Pancreas (tissue), 10 donors: ENCODE measurements at regions not wholly inside any gene's neighbourhood (a gene's known extent, or its start where the extent isn't known, plus 50 kb on each side); places are given as distances from the start of the nearest gene placed in this dataset.

Experiments used
- ATAC-seq, 4 donors: fragments of 200-7000 bp; cut with Tn5 transposase; one replicate each; pipeline versions ENCODE4 v1.8.0 to v1.9.1; 2020; ENCODE audit warnings: mild to moderate bottlenecking in 4 of 4, moderate library complexity in 4 of 4
- DNase-seq, 6 donors: peaks; one replicate each; pipeline ENCODE4 v3.0.0-alpha.2; 2020
- FAIRE-seq: peaks from 2 replicates; lab custom pipeline; 2012; peaks lifted over from hg19 to GRCh38; lab: Jason Lieb, UNC
- H3K27ac ChIP-seq, 4 donors: fragments of 200-600 bp; sonication (generic); 1 replicate in 3 of 4; 2 replicates in 1 of 4; pipeline versions ENCODE4 v1.5.0 to v1.8.0; 2020
- H3K27me3 ChIP-seq, 4 donors: fragments of 200-600 bp; one replicate each; pipeline ENCODE4 v1.8.0; 2021
- H3K36me3 ChIP-seq, 3 donors: fragments of 200-600 bp; sonication (generic) in 1 of 3; one replicate each; pipeline versions ENCODE4 v1.5.0 to v1.8.0; 2020 to 2021
- H3K4me1 ChIP-seq, 3 donors: fragments of 200-600 bp; one replicate each; pipeline ENCODE4 v1.8.0; 2021
- H3K4me3 ChIP-seq, 4 donors: fragments of 200-600 bp; sonication (generic) in 2 of 4; one replicate each; pipeline versions ENCODE4 v1.5.0 to v1.8.0; 2020 to 2021
- H3K9me3 ChIP-seq, 4 donors: fragments of 200-600 bp; one replicate each; pipeline ENCODE4 v1.8.0; 2021
- WGBS, 2 donors: extraction: QIAGEN DNeasy Blood & Tissue Kit; methylation state at CpG; one replicate each; pipeline ENCODE4 v1.1.7; 2013; 5-methylcytosine and 5-hydroxymethylcytosine counted together
- intact Hi-C, 3 donors: fragments of 100-400 bp; cut with DNase I; formaldehyde crosslinking; loops; one replicate each; pipeline versions ENCODE4 v1.11.1 to v1.14.2; 2022
- TF ChIP-seq, protein P1 (sequence below), 4 donors: fragments of 200-600 bp; sonication (generic) in 3 of 4; IDR thresholded peaks; one replicate each; pipeline versions ENCODE4 v1.5.0 to v1.8.0; 2021; ENCODE audit warnings: antibody characterized with exemption in 4 of 4
- donor health status: healthy with polysubstance abuse.
- donor health status: DM: no; HTN: no; CAD: no; lungs with moderate emphysema.
- donor health status: DM: no; HTN: no; CAD: no.
- donor health status: control.
- donor health status: control.
- donor health status: Bipolar disorder and iron deficiency.
- donor health status: DM: yes; HTN: yes; CAD: no.
- donor health status: DM: no; HTN: no; CAD: no.
- donor health status: DM: no; HTN: no; CAD: no.
- donor health status: DM: yes; HTN: yes; CAD: no.

DNA sequence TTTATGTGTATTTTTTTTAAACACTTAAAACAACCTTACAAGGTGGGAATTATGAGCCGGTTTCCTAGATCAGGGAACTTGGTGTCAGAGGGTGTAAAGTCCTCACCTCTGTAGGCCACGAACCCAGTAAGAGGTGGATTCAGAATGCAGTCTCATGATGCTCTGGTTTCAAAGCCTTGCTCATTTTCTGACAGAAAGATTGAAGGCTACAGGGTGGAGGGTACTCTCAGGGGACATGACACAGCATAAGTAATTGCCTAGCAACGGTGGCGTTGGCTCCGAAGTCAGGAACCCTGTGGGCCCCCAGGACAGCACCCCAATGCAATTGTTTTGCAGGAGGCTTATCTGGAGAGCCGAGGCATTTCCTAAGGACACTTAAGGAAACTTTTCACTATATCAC is 794.7 kb downstream of the EFNB2 start:
- Histone ChIP-seq H3K27ac (no peak overlapping the region), H3K9me3 (no peaks in the 10 kb centered on the region), H3K4me1 (no peaks in the 10 kb centered on the region), H3K36me3 (no peaks in the 10 kb centered on the region), H3K4me3 (no peak overlapping the region), H3K27me3 (no peaks in the 10 kb centered on the region)
- intact Hi-C loops, result no loop called here
- DNase-seq (no peak), FAIRE-seq (no peak), ATAC-seq (no peak)
- TF ChIP-seq, protein P1, sequence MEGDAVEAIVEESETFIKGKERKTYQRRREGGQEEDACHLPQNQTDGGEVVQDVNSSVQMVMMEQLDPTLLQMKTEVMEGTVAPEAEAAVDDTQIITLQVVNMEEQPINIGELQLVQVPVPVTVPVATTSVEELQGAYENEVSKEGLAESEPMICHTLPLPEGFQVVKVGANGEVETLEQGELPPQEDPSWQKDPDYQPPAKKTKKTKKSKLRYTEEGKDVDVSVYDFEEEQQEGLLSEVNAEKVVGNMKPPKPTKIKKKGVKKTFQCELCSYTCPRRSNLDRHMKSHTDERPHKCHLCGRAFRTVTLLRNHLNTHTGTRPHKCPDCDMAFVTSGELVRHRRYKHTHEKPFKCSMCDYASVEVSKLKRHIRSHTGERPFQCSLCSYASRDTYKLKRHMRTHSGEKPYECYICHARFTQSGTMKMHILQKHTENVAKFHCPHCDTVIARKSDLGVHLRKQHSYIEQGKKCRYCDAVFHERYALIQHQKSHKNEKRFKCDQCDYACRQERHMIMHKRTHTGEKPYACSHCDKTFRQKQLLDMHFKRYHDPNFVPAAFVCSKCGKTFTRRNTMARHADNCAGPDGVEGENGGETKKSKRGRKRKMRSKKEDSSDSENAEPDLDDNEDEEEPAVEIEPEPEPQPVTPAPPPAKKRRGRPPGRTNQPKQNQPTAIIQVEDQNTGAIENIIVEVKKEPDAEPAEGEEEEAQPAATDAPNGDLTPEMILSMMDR (IDR thresholded peaks at IDR 0.05), result no peak
- WGBS, 2 donors, result 39 to 44% methylated on average over 6 of the region's 6 CpGs

DNA sequence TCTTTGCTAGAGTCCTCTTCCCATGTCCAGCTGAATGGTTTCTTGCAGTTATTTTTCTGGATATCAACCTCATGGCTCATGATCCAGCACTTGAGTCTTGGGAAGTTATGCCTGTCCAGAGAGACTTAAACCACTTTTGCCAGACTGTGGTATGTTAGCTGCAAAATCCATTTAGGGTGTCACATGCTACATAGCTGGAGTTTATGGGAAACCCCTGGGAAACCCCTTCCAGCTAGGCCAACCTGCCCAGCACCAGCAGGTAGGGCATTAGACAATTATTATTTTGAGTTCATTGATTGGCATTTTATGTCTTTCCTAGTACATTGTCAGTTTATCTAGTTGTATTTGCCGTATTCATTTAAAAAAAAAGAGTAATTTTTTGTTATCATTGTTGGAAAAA is 797.8 kb downstream of the EFNB2 start:
- 72 to 79% methylated on average over 1 of the region's 1 CpG for WGBS, 2 donors
- H3K27me3 ChIP-seq, result no peaks in the 10 kb centered on the region
- H3K4me1 ChIP-seq, result no peaks in the 10 kb centered on the region
- intact Hi-C loops, result no loop called here
- TF ChIP-seq, protein P1 (IDR thresholded peaks at IDR 0.05), result no peak
- no peak overlapping the region for H3K4me3 ChIP-seq
- H3K27ac ChIP-seq, result no peak overlapping the region
- H3K36me3 ChIP-seq, result no peaks in the 10 kb centered on the region
- DNase-seq, result no peak
- ATAC-seq, result no peak
- H3K9me3 ChIP-seq, result no peaks in the 10 kb centered on the region
- no peak for FAIRE-seq

DNA sequence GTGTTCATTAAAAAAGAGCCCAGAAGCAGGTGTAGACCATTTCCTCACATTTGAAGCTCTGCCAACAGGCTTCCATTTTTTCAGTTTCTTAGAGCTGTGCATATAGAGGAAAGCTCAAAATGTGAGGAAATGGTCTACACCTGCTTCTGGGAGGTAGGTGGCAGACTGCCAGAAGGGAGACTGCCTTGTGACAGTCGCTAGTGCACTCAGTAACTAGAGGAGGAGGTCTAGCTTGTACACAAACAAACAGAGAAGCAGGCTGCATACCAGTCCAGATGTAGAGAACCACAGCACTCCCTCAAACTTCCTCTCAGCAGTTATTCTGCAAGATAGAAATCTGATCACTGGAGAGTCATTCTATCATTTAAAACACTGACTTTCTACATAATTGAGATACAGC is 800.2 kb downstream of the EFNB2 start:
- ATAC-seq (no peak), FAIRE-seq (no peak)
- 50 to 51% methylated on average over 1 of the region's 1 CpG for WGBS, 2 donors

DNA sequence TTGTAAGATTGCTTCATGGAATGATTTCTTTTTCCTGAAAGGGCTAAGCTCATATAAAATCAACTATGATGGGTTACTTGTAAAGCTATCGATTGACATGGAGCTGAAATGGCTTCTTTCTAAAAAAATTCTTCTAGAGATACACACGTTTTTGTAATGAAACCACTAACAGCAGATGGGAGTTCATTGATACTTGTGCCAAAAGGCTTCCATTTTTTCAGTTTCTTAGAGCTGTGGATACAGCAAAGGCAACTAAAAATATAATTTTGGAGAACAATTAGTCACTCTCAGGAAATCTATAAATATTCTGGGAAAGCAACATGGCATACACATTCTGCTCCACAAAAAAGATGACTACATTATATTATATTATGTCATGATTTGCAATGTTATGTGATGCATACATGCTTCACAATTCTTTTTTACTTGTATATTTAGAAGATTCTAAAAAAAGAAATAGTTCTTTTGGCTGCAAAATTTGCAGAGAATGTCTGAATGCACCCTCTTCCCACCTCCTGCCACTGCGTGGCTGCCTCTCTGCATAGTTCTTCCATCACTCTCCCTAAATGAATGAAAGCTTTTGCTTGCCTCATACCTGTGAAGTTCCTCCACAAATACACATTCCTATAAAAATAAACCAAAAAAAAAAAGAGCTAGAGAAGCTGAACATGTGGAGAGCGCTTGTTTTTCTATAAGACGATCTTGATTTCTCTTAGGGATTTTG is 802.5 kb downstream of the EFNB2 start:
- 68 to 75% methylated on average over 5 of the region's 5 CpGs for whole genome bisulfite sequencing, 2 donors
- Histone ChIP-seq H3K27ac (no peak overlapping the region), H3K27me3 (no peaks in the 10 kb centered on the region), H3K4me1 (no peaks in the 10 kb centered on the region), H3K9me3 (no peaks in the 10 kb centered on the region), H3K4me3 (no peak overlapping the region), H3K36me3 (no peaks in the 10 kb centered on the region)
- FAIRE-seq (no peak), DNase-seq (no peak), ATAC-seq (no peak)
- intact Hi-C loops, result no loop called here
- TF ChIP-seq, protein P1 (IDR thresholded peaks at IDR 0.05), result no peak

More for the DNA sequence above, 800.2 kb downstream of the EFNB2 start:
- H3K4me1 ChIP-seq, result no peaks in the 10 kb centered on the region
- no peaks in the 10 kb centered on the region for H3K36me3 ChIP-seq
- intact Hi-C loops, result no loop called here
- H3K27ac ChIP-seq, result no peak overlapping the region
- no peaks in the 10 kb centered on the region for H3K9me3 ChIP-seq
- no peak for DNase-seq
- no peaks in the 10 kb centered on the region for H3K27me3 ChIP-seq
- H3K4me3 ChIP-seq, result no peak overlapping the region
- TF ChIP-seq, protein P1 (IDR thresholded peaks at IDR 0.05), result no peak

DNA sequence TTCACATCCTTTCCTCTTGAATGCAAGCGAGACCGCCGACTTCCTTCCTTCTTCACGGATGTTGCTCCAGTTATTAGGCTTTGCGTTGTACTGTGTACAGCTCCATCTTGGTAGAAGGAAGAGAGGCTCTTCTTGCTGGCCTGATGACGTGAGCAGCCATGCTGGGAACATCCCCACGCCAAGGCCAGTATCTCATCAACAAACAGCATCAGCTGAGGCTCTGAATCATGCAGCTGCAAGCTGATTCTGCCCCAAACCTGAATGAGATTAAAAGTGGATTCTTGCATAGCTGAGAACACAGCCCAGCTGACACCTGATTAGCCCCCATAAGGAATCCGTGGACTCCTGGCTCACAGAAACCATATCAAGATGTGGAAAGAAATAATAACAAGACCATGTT is 809.6 kb downstream of the EFNB2 start:
- ATAC-seq (no peak), FAIRE-seq (no peak)
- WGBS, 2 donors, result 77 to 86% methylated on average over 8 of the region's 8 CpGs

More for the DNA sequence above, 809.6 kb downstream of the EFNB2 start:
- Histone ChIP-seq H3K27ac (no peak overlapping the region), H3K4me1 (no peaks in the 10 kb centered on the region), H3K36me3 (no peaks in the 10 kb centered on the region), H3K4me3 (no peak overlapping the region), H3K27me3 (no peaks in the 10 kb centered on the region), H3K9me3 (no peaks in the 10 kb centered on the region)
- intact Hi-C loops, result no loop called here
- TF ChIP-seq, protein P1 (IDR thresholded peaks at IDR 0.05), result no peak
- no peak for DNase-seq
